SW 1271 (cell line): ENCODE measurements at regions not wholly inside any gene's neighbourhood (a gene's known extent, or its start where the extent isn't known, plus 50 kb on each side); places are given as distances from the start of the nearest gene placed in this dataset.
"Not testable (repeated sequence)": the region's sequence is repeated elsewhere in the genome, so short reads cannot be mapped to it uniquely, and the experiment has no call there.

Experiments used
- DNase-seq, 2 experiments: peaks; one replicate each; lab custom pipeline; 2025; lab: John Stamatoyannopoulos, UW

DNA sequence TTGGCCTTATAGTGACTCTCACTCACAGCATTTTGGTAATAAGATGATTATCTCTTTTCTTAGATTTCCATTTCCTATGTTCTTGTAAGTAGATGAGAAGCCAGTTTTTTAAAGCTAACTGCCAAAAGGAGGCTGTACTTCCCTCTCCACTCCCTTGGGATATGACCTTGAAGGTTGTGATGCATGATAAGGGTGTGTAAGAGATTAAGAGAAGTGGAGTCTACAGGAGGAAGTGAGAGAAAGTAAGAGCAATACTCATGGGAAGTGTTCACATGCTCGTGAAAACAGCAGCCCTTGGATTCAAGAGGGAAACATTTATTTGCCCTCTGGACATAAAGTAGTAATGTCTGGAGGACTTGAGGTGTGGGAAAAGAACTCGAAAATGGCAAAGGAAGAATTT, 171.5 kb downstream of the EVA1A start:
- DNase-seq = no peak

DNA sequence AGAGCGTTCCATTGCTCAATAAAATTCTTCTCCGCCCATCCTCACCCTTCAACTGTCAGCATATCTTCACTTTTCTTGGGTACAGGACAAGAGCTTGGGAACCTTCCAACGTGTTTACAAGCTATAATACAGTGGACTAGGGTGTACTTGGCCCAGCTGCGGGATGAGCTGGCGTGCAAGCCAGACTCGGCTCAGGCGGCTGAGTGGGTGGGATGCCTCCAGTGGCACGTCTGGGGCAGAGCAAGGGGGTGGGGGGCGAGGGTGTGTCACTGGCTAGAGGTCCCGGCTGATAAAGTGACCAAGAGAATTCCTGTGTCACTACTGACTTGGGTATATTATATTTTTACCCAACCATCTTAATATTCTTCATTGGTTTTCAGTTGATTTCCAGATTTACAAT, 179.7 kb downstream of the EVA1A start:
- no peak for DNase-seq

DNA sequence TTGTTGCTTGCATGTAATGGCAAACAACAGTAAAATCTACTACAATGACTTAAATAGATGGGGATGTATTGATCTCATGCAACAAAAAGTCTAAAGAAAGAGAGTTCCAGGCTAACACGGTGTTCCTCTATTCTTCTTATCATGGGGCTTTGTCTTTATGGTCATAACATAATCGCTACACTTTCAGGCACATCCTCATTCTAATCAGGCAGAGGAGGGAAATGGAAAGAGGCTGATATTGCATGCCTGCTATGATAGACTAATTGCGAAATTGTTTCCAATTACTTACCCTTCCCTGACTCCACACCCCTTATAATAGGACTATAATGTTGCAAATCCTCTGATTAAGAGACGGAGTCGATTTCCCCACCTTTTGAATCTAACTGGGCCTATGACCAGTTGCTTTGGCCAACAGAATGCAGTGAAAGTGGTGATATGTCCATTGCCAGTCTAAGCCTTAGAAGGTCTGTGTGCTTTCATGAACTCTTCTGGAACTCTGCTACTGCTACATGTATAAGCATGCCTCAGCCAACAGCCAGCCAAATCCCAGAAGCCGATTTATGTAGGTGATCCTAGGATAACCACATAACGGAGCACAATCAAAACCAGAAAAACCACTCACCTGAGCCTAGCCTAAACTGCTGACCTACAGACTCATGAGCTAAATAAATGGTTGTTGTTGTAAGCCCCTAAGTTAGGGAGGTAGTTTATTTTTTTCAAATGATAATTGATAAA, 180.3 kb upstream of the TACR1 start:
- no peak for DNase-seq

DNA sequence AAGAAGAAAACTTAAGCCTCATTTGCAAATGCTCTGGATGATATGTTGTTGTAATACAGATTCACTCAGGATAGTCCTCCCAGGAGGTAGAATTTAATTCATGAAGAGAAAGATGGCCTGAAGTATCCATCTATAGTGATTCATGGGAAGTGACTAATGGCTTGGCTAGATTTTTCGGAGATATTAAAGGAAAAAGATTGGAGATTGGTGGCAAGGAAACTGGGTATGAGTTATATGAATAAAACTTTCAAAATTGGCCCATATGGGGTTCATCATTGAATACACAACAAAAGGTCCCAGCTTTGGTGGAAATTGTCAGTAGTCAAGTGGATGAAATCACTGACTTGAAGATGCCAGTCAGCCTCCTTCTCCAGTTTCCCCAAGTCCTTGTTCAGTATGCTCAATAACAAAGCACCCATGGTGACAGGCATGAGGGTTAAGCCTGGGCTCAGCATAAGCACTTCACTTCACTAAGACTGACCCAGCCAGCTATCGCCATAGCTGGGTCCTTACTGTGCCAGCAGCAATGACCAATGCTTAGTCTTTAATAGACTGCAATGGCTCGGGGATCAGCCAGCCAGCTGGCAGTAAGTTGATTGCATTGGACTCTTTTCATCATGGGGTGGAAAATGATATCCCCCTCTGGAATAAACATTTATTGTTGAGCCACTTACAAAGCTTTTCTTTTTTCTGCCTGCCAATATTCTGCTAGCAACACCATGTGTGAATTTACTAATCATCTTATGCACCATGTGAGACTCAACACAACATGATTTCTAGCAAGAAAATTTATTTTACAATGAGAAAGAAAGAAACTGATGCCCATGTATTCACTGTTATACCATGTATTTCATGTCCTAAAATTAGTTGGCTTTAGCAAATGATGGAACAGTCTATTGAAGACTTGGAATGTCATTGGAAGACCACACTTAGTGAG, 176.6 kb upstream of the TACR1 start:
- no peak for DNase-seq

DNA sequence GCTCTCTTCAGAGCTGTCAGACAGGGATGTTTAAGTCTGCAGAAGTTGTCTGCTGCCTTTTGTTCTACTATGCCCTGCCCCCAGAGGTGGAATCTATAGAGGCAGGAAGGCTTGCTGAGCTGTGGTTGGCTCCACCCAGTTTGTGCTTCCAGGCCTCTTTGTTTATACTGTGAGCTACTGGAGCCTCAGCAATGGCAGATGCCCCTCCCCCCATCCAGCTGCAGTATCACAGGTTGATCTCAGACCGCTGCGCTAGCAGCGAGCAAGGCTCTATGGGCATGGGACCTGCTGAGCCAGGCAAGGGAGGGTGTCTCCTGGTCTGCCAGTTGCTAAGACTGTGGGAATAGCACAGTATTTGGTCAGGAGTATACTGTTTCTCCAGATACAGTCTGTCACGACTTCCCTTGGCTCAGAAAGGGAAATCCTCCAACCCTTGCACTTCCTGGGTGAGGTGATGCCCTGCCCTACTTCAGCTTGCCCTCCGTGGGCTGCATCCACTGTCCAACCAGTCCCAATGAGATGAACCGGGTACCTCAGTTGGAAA, 175.2 kb upstream of the TACR1 start:
- not testable (repeated sequence) for DNase-seq

DNA sequence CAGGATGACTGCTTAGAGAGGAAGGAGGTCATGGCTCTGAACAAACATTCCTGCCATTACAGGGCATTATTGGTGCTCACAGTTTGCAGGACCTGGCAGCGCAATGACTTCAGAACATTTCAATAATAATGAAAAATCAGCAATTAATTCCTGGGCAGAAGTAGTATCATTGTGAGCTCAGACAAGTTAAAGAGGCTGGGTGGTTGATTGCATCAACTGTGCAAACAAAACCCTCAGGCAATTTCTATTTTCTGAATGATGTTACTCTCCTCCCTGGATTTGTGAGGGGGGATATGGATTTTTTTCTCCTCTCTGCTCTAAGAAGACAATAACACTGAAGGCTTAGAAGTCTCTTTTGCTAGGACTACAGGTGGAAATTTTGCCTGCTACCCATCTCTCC, 168.1 kb upstream of the TACR1 start:
- DNase-seq = no peak

DNA sequence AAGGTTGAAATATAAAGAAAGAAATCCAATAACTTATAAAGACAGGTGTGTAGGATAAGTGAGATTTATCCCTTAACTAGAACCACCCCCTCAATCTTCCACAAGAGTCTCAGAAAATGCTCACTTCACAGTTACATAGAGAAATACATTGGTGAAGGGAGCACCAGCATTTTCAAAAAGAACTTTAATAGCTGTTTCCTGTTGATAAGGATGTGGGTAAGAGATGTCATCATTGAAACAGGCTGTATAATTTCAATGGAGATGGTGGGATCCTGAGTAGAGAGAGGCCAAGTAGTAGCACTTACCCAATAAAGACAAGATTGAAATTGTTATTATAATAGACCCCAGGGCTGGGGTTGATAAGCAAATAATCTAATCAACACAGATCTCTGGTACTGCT, 162.2 kb upstream of the TACR1 start:
- DNase-seq = no peak

DNA sequence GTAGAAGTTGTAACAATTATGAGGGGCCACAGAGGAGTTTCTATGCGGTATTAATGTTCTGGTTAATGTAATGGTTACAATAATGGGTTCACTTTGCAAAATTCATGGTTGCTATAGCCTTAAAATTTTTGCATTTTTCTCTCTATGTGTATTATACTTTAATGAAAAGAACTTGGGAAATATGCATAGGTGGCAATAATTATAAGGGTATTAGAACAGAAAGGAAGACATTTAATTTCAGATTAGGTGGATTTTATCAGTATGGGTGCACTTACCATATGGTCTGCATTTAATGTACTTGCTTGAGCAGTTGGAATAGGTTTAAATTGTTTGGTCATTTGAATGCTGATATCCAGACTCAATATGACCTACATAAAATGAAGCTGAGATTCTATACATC, 161.6 kb upstream of the TACR1 start:
- no peak for DNase-seq

DNA sequence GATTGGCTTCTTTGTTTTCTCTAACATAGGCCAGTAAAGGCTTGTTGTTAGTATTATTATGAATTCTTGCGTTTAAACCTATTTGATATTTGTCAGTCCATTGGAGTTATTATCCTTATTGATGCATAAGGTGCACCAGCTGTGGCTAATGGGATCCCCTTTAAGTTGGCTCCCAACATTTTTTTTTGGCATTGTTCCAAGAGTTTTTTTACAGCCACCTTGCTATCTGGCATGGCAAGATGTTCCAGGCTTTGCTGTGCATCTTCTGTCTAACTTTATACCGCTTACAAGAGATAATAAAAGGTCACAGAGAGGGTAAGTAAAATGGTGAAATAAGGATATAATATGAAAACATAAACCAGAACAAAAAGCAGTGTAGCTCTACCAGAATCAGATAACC, 157.5 kb upstream of the TACR1 start:
- DNase-seq = no peak

DNA sequence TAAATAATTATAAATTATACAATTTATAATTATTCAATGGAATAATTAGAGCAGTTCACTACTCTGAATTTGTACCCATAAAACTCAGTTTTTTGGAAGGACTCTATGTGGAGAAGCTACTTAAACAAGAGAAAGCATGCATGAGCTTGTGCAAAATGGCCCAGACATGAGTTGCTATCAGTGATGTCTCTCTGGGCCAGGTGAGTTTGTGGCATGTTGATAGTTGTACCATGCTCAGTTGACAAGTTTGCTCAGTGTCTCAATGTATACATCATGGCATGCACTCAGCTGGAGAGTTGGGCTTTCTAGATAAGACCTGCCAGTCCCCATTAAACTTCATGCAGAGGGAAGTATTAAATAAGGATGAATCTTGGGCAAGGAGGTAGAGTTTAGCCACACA, 153.8 kb upstream of the TACR1 start:
- DNase-seq = no peak

DNA sequence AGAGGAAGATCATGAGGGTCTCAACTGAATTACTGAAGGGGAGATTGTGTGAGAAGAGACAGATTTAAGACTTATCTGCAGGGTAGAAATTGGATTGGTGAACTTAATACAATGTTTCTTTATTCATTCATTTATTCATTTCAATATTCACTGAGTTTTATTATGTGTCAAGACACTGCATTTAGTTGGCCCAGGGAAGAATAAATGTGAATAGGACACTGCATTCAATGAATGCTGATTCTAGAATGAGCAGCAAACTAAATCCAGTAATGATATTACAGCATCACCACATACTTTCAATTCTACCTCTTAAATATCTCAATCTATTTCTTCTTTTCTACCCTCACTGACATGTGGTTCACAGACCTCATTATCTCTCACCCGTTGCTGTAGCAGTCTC, 149.0 kb upstream of the TACR1 start:
- no peak for DNase-seq

DNA sequence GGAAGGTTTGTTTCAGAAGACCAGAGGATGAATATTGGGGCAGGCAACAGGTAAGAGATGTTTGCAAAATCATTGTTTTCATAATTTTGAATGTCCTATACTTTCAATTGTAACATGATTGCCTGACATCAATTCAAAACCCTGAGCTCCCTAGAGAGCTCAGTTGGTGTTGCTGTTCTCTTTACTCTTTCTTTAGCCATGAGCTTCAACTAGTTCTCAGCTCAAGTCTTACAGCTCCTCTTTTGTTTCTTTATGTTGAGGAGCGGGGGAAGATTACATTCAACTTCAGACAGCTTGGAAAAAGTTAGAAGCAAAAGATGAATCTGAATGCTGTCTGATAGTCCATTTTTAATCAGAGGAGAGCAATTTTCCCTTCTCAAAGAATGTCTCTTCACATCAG, 144.8 kb upstream of the TACR1 start:
- no peak for DNase-seq

DNA sequence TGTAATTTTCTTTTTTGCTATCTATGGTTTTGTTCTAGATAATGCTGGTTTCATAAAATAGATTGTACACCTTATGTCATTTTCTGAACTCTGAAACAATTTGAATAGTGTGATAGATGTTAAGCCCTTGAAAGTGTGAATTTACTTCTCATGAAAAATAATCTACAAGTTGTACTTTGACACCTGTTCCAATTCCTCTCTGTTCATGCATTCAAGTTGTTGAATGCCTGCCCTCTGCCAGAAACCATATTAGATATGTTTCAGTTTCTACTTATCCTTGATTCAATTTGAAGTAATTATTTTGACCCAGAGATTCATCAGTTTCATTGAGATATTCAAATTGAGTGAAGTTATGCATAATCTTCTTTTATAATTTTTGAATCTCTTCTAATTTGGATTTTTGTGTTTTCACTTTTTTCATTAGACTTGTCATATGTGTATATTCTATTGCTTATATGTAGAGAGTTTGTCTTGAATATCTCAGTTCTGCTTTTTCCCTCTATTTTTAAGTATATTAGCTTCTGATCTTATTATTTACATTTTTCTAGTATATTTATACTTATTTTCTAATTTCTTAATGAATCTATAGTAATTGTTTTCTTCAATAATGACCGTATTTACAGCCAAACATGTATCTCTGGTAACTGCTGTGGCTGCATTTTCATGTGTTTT, 143.3 kb upstream of the TACR1 start:
- no peak for DNase-seq

DNA sequence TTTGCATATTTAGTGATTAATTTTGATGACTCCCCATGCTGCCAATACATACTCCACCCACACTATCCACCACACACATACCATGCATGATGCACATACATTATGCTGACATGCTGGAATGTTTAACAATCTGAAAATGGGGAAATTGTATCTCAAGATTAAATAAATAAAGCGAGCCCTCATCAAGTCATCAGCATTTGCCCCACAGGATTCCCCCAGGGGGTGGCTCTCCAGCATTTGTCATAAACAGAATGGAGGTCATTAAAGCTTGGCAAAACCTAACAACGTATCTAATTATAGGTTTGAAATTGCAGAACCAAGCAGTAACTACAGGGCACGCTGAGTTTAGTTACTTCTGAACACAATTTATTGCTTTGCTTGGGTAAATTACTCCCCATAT, 141.2 kb upstream of the TACR1 start:
- no peak for DNase-seq

DNA sequence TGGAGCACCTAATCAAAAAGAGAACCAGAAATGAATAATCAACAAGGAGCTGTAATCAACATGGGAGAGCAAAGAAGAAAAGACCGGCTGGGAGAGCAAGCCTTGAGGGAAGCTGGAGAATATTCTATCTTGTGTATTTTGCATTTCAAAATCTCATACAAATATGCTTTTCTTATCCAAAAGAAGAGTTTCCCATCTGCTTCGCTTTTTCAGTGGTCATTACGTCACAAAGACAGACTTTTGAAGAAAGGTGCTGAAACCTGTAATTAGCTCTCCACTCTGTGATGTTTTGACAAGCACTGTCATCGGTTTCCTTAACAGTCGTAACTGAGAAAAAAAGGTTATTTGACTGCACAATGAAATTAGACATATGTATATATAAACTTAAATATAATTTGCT, 139.1 kb upstream of the TACR1 start:
- no peak for DNase-seq

DNA sequence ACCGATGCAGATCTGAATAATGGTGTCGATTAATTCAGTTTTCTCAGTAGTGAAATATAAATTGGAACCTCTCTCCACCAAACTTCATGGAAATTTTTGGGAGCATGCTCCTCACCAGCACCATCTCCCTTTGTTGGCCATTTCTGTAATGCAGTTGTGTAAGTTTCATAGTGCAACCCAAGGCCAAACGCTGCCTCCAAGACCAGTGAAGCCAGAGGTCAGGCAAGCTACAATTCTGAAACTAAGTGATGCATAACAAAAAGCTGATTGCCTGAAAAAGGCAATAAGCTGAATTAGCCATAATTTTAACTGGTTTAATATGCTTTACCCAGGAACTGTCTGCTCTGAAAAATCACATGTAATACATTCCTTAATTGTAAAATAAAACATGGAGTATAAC, 138.3 kb upstream of the TACR1 start:
- no peak for DNase-seq

DNA sequence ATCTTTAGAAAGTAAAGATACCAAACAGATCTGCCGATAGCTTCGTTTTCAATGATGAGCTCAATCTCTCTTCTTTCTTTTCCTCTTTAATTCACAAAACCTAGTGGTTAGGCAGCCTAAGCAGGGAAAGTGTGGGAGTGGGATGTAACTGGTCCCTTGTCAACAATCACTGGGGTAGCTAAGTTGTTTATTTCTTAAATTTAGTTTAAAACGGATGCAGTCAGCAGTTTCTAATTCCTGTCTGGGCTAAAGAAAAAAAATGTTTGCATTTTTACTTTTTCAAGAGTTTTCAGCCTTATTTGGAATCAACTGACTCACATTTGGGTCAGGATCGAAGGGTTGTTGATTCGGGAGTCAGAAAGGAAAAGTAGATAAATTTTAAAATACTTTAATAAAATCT, 137.7 kb upstream of the TACR1 start:
- DNase-seq = no peak

DNA sequence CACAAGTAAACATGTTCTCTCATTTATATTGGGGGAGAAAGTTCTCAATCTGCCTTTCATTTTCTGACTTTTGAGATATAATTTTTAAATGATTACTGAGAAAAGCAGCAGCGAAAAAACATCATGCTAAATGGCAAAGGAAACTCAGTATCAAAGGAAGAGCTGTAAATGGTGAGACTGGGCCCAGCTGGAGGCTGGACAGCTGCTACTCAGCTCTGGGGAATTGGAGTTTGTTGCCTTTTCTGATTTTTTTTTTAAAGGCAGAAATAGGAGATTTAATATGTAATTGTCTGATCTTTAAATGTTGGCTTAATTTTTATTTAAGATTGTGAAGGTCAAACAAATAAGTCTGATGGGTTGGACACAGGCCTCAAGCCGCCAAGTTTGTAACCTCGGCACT, 137.1 kb upstream of the TACR1 start:
- no peak for DNase-seq

DNA sequence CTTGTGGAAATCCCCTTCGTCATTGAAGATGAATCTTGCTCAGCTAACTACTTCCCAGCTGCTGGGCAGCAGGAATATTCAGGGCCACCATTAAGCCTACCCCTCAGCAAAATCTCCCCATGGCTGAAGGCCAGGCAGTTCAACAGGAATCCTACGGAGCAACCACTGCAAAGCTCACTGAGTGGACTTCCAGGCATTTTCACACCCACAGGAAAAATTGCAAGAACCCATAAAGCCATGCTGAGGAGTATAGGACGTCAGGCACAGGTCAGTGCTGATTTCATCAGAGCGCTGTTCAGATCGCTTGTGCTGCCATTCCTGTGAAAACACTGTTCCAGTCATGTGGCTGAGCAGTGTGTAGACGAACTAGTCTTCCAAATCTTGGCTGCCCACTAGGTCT, 134.8 kb upstream of the TACR1 start:
- no peak for DNase-seq

DNA sequence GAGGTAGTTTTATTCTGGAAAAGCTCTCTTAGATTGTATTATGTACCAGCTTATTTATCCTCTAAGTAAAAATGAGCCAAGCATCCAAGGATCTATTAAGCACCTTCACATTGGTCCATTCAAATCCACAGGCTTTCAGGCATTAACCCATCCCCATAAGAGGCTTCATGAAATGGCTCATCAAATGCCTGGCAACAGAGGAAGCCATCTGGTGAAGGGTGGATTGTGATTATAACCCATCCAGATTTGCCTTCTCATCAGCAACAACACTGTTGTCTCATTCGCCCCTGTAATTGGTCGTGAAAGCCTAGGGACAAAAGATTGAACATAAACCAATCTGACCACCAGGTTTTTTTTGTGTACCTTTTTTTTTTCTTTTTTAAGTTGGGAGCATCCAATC, 134.3 kb upstream of the TACR1 start:
- DNase-seq = no peak

DNA sequence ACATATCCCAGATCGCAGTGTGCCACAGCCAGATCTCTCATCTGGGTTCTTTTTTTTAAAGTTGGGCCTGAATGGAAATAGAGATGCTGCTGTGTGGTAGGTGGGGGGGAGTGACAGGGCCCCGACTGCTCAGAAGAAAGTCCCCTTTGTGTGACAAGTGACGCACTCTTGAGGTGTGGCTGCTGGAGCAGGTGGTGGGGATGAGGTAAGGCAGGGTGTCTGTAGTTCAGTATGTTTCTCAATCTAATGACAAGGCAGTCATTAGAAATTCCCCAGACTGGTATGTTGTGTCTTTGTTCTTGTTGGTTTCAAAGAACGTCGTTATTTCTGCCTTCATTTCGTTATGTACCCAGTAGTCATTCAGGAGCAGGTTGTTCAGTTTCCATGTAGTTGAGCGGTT, 128.8 kb upstream of the TACR1 start:
- no peak for DNase-seq

DNA sequence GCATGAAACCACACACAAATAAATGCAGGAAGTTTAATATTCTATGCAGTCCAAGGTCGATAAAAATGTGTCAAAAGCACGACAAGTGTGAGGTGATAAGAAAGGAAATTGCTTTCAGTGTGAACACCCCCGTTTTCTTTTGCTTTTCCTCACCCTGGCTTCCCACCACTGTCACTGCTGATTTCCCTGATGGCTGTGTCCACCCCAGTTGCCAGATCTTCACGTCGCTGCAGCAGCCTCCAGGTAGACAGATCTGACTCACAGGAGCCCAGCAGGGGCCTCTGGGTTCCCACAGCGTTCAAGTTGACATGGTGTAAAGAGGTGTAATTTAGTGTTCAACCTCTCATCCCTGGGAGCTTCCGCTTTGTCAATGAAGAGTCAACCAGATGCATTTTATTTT, 128.0 kb upstream of the TACR1 start:
- DNase-seq = no peak

DNA sequence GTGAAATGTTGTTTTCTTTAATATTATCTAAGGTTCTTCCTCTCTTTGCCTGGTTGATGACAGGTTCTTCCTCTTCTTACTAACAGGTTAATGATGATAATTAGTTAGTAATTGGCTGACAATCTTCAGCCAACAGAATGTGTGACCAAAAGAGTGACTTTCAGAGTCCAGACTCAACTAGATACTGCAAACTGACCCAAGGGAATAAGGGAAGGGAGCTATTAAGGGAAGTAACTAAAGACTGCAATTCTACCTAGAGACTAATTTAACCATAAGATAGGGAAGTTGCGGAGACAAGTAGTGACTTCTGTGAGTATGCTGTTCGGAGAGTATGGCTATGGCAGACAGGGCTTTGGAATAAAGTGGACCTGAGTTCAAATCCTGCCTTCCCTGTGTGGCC, 127.3 kb upstream of the TACR1 start:
- no peak for DNase-seq
